HG02623 (cell line): ENCODE measurements at regions not wholly inside any gene's neighbourhood (a gene's known extent, or its start where the extent isn't known, plus 50 kb on each side); places are given as distances from the start of the nearest gene placed in this dataset.

ENCODE experiments used
- ATAC-seq: cut with Tn5 transposase; IDR thresholded peaks from one replicate; pipeline ENCODE4 v1.9.1; 2021; ENCODE audit warnings: moderate library complexity; ENCODE audit not compliant: unreplicated experiment

- ATAC-seq, result no peak
Measured at GRCh38 chr5:141800617-141801016, 77.6 kb downstream of the PCDH1 start.

- no peak for ATAC-seq
Measured at GRCh38 chr5:141799507-141800167, 78.6 kb downstream of the PCDH1 start.

GRCh38 chr5:141797425-141797824 lies 80.8 kb downstream of the PCDH1 start:
- ATAC-seq, result no peak

- no peak for ATAC-seq
Measured at GRCh38 chr5:141795421-141795820, 82.8 kb downstream of the PCDH1 start.

- ATAC-seq, result no peak
Measured at GRCh38 chr5:141793881-141794280, 84.3 kb downstream of the PCDH1 start.

- no peak for ATAC-seq
Measured at GRCh38 chr5:141793403-141793802, 84.8 kb downstream of the PCDH1 start.

- ATAC-seq, result no peak
Measured at GRCh38 chr5:141790630-141791029, 87.6 kb downstream of the PCDH1 start.

GRCh38 chr5:141789330-141789729 lies 88.9 kb downstream of the PCDH1 start:
- no peak for ATAC-seq

- no peak for ATAC-seq
Measured at GRCh38 chr5:141788296-141788970, 89.8 kb downstream of the PCDH1 start.

GRCh38 chr5:141787376-141787775 lies 90.8 kb downstream of the PCDH1 start:
- no peak for ATAC-seq

- ATAC-seq, result no peak
Measured at GRCh38 chr5:141786700-141787099, 91.5 kb downstream of the PCDH1 start.

- no peak for ATAC-seq
Measured at GRCh38 chr5:141785711-141786110, 92.5 kb downstream of the PCDH1 start.

GRCh38 chr5:141785135-141785534 lies 93.1 kb downstream of the PCDH1 start:
- ATAC-seq, result no peak

GRCh38 chr5:141784529-141784928 lies 93.7 kb downstream of the PCDH1 start:
- ATAC-seq, result no peak

- ATAC-seq, result no peak
Measured at GRCh38 chr5:141783947-141784296, 94.3 kb downstream of the PCDH1 start.

- no peak for ATAC-seq
Measured at GRCh38 chr5:141783005-141783946, 94.9 kb downstream of the PCDH1 start.

- ATAC-seq, result no peak
Measured at GRCh38 chr5:141781910-141782309, 96.3 kb downstream of the PCDH1 start.

GRCh38 chr5:141780952-141781781 lies 97.0 kb downstream of the PCDH1 start:
- no peak for ATAC-seq

- no peak for ATAC-seq
Measured at GRCh38 chr5:141780240-141780951, 97.8 kb downstream of the PCDH1 start.

GRCh38 chr5:141779503-141779973 lies 97.5 kb upstream of the ARAP3 start:
- no peak for ATAC-seq
